DMS53 treated with DMSO at 0.1 percent for 48 hours (cell line): ENCODE measurements at regions not wholly inside any gene's neighbourhood (a gene's known extent, or its start where the extent isn't known, plus 50 kb on each side); places are given as distances from the start of the nearest gene placed in this dataset.

ENCODE experiments used
- DNase-seq: peaks from one replicate; lab custom pipeline; 2025; ENCODE audit not compliant: unreplicated experiment; lab: John Stamatoyannopoulos, UW

DNA sequence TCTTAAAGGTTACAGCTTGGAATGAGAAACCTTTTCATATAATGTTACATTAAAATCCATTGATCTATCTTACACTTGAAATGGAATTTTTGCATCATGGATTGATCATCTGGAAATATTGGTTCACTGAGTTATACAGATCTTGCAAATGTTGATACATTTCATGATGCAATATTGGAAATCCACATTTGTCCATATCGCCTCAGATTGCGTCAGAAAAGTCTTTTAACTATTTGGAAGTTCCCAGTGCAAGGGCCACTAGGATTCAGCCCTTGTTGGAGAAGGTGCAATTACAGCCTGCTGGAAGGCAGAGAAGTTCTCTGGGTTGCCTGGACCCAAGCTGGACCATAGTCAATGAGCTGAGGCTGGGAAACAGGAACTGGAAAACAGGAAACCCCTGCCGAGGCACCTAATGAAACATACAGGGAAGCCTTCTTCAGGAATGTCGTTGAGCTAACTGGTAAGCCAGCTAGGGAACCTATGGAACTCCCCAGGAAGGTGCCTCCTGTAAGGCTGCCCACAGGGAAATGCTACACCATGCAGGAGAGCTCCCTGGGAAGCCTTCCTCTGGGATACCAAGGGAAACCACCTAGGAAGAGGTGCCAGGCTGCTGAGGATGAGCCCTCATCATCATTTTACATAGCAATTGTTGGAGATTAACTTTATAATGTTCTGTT is 600.4 kb upstream of the CADM1 start:
- DNase-seq: no peak

DNA sequence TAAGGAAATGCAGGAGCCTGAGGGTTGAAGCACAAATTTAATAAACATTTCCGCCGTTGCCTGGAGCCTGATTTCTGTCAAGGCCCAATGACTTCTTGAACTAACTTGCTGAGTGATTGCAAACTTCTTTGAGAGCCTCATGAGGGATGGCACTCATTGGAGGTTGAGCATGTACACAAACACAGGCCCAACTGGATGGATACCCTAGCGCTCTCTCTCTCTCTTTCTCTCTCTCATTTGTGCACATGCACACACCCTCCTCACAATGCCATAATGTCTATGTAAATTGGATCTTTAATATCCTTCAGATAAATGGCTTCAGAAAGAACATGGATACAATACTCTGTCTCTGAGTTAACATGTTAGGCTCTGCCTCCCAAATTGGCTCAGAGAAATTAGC is 597.7 kb upstream of the CADM1 start:
- no peak for DNase-seq

DNA sequence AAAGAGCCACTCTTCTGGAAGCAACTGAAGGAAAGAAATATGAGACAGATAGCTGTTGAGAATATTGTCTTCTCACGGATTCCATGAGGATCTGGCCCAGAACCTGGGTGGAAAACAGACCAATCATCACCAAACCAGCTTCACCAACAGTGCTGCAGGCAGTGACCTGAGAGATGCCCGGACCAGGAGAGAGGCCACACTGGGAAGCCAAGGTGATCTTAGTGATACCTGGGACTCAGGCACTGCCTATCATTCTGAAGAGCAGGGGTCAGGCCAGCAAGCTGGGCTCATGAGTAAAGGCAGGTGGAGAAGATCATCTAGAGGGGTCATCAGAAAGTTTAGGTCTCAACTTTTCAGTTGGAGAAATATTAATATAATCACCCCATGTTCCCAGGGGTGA is 595.8 kb upstream of the CADM1 start:
- no peak for DNase-seq

DNA sequence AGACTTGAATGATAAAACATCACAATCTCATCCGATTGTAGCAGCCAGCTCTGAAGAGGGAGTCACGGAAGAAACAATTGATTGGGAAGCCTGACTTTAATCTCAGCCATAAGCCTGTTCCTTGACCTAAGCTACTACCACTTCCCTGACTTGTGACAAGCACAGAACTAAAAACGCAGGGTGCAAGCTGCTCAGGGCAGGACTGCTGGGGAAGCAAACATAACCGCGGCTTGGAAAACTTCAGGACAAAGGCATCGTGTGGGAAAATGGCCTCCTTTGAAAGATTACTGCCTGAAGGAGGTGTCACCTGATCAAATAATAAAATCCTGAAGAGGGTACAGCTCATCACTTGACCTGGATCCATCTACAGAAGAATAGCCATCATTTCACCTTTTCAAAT is 595.3 kb upstream of the CADM1 start:
- DNase-seq: no peak

DNA sequence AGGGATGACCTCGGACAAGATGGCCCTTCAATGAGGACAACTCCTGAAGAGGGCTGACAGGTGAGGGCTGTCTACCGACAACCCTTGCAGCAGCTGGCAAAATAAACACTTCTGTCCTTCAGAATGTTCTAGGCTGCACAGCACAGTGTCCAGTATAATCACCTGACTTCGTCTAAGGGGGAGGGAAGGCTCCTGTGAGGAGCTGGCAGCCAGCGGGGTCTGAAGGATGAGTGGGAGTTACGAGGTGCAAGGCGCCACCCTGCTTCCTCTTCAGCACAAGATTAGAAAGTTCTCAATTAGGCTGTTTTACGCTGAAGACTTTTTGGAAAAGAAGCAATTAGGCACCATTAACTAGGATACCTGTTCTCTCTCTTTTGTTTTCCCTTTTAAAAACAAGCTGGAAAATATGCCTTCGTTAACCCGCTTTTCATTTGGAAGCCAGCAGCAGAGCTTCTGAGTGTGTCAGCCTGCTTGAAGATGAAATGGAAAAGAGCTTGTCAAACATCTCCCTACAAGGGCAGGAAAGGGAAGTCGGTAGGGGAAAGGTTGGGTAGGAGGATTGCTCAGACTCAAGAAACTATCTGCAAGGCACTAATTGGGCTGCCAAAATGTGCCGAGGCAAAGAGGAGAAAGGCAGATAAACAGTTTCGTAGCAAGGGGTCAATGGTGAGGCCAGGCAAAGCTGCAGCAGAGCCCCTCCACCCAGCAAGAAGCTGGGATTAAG is 592.2 kb upstream of the CADM1 start:
- no peak for DNase-seq

DNA sequence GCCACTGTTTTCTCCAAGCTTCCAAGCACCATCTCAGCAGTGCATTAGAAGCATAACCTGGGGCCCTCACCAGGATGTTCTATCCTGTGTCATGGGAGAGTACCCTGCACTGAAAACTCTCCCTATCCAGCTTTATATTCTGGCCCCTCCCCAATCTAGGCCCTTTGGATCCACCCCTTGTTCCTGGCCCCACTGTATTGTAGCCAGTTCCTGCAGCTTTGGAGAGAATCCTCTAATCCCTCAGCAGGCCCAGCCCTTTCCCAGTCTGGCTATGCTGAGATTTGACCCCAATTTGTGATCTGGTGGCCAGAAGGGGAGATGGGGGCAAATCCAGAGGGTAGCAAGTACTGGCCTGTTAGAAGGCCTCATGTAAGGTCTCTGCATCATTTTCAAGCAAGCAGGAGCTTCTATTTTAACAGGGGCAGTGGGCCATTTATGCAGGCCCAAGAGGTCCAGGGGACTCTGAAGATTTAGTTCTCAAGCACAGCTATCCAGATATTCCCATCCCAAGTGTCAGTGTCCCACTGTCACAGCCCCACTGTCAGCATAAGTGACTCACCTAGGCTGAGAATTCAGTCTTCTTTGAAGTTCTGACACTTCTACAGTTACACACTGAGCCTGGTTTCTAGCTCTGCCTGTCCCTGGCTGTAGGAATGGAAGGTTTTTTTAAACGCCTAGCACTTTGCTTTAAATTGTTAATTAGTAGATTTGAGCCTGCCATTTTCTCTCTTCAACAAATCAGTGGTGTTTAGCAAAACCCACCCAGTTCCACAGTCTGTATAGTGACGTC is 589.5 kb upstream of the CADM1 start:
- DNase-seq: no peak

DNA sequence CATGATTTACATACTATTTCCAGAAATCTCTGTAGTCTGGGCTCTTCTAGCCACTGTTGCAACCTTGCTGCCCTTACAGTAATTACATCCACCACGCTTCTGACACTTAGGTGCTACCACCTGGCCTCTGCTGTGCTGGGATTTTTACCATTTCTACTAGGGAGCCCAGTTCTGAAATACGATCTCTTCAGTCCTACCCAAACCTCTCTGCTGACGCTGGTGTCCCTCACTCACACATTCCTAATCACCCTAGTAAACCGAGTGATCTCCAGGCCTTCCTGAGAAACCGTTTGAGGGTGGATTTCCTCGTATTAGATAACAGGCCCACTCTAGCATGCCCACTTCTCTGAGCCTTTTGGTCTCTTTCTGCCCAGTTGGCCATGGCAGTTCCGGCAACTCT is 588.9 kb upstream of the CADM1 start:
- no peak for DNase-seq

DNA sequence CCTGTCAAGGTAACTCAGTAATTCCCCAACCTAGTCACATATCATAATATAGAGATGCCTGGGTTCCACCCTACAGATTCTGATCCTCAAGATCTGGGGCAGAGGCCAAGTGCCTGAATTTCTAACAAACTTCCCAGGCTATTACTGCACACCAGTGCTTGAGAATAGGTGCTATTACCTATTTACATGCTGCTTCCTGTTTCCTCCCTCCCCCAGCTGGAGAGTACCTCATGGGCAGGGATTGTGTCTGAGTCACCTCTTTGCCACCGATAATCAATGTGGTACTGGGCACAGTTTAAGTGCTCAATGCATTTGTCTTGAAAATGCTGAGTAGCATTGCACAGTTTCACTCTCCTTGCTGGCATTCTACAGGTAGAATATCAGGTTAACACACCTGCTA is 582.2 kb upstream of the CADM1 start:
- peak; percentile 48 for DNase-seq

DNA sequence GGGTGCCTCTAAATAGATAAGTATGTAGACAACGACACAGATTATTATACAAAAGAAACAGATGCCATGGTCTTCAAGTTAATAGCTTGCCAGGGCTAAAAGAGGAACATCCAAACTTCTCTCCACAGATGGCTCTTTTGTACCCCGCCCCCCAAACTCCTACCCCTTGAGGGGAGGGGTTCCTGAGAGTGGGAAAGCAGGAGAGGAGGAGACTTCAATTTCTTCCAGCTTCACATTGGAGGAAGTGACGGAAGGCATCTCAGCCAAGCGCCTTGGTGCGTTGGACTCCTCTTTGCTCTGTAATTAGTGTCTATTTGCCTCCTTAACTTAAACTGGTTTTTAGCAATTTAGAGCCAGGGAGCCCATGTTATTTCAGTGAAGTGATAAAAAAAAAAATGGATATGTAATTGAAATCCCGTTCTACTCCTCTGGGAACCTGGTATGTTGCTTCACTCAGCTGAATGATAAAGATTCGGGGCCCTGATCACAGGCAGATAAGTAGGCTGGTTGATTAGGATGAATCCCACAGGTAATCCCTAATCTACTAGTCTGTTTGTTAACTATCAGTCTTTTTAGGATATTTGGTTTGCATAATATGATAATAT is 580.9 kb upstream of the CADM1 start:
- DNase-seq: no peak

DNA sequence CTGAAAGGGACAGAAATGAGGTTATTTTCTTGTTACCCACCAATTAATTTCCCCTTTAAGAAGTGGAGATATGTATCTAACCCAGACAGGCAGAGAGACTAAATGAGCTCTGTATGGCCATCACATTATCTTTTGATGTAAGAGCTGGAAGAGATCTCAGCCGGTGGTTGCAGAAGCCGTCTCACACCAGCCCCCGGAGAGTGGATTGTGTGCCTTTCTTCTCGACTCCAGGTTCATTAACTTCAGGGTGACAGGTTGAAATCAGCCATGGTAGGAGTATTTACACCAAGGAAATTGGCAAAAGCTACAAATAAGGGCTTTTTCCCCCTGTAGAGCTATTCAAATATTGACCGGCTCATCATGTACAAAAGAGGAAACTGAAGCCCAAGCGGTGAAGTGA is 580.3 kb upstream of the CADM1 start:
- no peak for DNase-seq

DNA sequence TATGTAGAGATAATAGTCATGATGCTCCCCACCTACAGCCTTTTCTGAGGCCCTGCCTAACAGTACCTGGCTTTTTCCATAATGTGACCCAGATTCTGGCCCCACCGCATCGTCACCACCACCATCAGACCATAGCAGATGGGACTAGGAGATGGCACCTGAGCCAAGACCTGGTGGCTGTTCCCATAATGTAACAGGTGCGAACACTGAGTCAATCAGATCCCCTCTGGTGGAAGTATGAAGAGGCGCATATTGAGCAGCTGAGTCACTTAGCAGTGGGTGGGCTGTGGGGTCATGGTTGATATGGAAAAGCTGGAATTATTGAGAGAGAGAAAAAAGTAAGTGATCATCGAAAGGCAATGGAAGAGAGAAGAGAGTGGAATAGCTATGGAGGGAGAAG is 578.0 kb upstream of the CADM1 start:
- no peak for DNase-seq

DNA sequence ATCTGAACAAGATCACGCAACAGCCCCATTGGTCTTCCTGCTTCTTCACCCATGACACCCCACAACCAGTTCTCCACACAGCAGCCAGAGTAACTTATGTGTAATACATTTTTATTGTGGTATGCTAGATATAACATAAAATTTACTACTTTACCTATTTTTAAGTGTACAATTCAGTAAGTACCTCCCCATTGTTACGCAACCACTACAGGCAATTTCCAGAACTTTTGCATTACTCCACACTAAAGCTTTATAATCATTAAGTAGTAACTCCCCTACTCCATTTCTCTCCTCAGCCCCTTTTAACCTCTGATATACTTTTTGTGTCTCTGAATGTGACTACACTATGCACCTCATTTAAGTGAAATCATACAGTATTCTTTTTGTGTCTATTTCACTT is 575.4 kb upstream of the CADM1 start:
- no peak for DNase-seq

DNA sequence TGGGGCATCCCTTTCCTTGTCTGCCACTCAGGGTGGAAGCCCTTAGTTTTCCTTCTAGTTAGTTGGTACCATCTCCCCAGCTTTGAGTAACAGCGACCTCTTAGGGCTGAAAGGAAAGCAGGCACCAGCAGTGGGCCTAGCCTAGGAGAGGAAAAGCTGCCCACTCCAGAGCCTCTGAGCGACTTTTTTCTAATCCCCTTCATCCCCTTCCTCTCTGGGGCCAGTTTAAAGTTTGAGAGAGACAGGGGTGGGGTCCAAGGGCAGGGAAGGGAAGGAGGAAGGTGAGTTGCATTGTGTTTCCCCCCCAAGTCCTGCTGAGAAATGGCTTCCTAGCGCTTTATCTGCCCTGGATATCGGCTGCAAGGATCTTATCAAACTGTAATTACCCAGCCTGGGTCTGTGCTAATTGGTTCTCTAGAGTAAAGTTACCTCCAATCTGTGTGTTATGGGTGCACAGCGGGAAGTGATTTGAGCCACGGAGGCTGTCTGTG is 573.9 kb upstream of the CADM1 start:
- DNase-seq: peak; percentile 89

DNA sequence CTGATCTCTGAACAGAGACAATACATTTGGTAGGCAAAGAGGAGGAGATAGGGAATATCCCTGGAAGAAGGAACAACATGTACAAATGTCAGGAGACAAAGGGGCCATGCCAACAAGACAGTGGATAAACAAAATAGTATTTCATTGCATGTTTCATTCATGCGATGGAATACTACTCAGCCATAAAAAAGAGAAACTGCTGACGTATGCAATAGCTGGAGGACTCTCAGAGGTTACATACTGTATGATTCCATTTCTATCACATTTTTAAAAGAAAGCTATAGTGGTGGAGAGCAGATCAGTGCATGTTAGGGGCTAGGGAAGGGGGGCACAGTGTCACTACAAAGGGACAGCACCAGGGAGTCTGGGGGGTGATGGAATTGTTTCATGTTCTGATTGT is 572.9 kb upstream of the CADM1 start:
- no peak for DNase-seq

DNA sequence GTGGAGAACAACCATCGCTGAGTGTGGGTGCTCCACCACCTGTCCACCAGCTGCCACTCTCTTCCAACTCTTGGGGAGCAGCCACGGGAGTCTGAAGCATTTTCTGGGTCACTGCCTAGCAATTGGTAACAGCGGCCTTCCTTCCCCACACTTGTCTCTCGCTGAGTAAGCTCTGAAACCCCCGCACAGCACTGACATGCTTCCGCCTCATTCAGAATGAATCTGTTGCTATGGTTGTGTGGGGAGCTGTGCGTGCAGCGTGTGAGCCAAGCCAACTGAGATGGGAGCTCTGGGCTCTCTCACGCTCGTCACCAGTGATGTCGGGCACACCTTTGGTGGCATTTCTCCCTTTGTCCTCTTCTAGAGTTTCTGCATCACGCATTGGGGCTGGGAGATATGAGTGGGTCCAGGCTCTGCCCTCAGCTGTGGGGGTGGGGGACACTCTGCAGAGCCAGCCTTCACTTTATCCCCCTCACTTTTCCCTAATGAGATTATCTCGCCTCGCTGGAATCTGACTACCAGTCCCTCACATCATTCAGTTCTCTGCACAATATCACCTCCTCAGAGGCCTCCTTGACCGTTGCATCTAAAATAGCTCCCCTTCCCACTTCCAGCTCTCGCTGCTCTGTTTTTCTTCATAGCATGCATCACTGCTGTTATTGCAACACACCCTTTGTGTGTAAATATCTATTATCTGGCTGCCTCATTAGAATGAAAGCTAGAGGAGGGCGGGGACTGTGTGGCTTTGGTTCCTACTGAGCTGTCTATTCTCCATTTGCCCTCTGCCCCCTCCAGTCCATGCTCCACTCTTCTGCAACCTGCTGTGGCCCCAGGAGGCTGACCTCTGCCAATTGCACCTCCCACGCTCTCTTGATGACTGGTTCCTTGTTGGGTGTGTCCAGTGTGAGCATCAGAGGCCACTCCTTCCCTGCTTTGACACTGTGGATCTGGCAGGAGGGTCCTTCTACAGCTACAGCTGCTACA is 569.9 kb upstream of the CADM1 start:
- DNase-seq: peak; percentile 96

DNA sequence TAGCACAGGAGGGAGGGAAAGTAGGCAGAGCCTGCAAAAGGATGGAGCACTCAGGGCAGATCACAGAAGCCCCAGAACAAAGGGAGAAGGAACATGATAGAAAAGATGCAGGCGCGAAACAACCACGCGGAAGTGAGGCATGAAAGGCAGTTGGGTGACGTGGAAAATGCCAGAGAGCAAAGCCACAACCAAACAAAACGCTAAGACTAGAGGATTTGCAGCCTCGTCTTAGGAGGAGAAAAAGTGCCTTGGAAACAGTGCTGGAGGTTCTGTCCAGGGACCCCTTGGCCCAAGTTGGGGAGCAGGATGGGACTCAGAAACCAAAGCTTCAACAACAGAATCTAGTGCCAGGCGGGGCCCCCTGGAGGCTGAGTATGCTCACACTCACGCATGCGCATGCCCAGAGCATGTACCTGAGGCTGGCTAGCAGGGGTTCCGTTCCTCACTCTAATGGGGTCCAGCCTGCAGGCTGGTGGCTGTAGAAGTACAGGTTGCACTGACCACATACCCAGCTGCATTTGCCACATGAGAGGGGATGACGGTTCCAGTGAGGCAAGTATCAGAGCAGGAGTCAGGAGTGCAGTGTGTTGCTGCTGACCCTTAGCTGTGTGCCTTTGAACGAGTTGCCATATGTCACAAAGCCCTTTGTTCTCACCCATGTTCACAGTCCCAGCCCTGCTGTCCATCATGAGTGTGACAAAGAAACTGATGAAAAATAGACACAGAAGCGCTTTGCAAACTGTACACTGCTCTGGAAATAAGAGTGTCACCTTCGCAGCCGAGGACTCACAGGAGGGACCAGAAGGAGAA is 568.6 kb upstream of the CADM1 start:
- DNase-seq: peak; percentile 40

DNA sequence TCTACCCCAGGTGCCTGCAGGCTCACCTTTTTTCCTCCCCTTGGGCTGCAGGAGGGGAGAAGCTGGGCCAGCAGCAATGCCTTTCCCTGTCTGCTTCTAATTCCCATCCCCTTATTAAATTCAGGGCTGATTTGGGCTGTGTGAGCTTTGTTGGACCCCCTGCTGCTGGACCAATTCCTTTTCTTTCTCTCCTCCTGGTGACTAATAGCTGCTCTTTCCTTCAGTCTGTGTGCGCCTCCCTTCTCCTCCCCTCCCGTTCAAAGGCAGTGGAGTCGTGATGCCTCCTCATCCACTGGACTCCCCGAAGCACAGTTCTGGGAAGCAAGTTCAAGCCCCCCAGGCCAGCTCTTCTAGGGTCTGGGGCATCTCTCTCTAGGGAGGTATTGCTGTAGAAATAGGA is 567.9 kb upstream of the CADM1 start:
- DNase-seq: no peak

DNA sequence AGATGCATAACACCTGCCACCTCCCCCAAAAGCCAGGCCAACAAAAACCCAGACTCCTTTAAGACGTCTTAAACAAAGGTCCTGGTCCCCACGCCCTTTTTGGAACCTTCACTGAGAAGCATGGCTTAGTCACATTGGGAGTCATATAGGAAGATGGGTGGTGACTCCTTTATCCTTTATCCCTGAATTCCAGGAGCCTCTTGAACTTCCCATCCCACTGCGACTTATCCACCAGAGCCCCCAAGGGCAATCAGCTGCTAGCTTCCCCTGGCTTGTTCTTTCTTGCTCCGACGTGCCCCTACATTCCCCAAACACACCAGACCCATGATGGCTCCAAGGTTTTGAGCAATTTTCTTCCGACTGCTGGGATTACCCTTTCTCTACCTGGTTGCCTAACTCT is 567.0 kb upstream of the CADM1 start:
- DNase-seq: no peak

DNA sequence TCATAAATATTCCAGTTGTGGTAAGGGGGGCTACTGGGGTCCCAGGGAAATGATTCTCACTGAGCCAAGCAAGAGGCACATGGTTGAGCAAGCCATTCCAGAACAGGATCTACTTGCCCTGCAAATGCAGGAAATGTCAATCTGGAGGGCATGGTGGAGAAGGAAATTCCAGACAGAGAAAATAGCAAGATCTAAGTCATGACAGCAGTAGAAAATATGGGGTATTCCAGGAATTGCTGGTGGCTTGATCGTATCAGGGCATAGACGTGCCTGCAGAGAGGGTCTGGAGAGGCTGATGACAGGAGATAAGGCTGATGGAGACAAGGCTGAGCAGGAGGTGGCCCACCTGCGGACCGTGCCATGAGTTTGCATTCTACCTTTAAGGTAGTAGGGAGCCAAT is 566.3 kb upstream of the CADM1 start:
- no peak for DNase-seq

DNA sequence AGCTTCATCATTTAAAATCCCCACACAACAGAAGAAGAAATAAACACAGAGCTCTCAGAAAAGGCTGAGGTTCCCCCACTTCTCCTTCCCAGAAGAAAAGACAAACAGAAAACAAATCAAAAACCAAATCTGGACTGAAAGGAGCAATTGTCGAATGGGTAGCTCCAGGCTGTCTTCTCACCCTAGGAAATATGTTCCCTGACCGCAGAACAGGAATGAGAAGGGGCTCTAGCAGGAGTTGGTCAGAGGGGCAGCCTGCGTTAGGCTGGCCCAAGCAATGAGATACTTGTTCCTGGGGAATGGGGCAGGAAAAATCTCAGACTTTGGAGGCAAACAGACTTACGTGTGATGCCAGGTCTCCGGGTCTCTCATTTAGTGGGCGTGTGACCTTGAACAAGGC is 562.6 kb upstream of the CADM1 start:
- no peak for DNase-seq
